ENCODE measurements at regions not wholly inside any gene's neighbourhood (a gene's known extent, or its start where the extent isn't known, plus 50 kb on each side); places are given as distances from the start of the nearest gene placed in this dataset.
"Not testable (repeated sequence)": the region's sequence is repeated elsewhere in the genome, so short reads cannot be mapped to it uniquely, and the experiment has no call there.

- DNase-seq (ENCODE audit: low read depth), result no peak
Observed at GRCh38 chr1:79151006-79151796, 144.7 kb upstream of the ADGRL4 start.

DNA sequence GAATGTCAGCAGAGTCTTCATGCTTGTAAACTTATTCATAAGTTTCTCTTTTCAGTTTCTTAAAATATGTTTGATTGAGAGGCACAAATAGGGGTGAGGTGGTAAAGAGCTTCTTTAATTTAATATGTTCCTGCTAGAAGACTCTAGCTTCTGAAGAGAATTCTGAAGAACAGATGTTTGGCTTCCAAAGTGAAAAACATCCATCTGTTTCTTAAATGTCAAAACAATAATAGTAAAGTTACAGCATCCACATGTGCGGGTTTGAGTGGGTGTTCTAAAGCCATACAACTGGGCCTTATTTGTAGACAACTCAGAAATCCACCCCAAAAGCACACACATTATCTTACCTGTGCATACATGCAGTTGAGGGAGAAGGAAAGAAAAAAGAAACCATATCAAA is 144.0 kb upstream of the ADGRL4 start:
- no peak for DNase-seq (ENCODE audit: low read depth)

DNA sequence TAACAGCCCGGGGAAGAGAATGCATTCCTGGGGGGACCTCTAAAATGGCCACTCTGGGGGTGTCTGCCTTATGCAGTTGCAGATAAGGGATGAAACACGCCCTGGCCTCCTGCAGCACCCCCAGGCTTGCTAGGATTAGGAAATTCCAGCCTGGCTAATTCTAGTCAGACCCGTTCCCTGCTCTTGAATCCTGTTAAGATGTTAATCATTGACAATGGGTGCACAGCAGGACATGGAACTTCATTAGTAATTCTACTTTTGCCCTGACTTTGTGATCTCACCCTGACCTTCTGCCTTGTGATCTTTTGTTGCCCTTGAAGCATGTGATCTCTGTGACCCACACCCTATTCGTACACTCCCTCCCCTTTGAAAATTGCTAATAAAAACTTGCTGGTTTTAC is 131.7 kb upstream of the ADGRL4 start:
- DNase-seq (ENCODE audit: low read depth), result not testable (repeated sequence)

GRCh38 chr1:79133774-79134364 is 127.3 kb upstream of the ADGRL4 start:
- DNase-seq (ENCODE audit: low read depth), result no peak

- DNase-seq (ENCODE audit: low read depth), result no peak
Observed at GRCh38 chr1:79131626-79132025, 125.1 kb upstream of the ADGRL4 start.

DNA sequence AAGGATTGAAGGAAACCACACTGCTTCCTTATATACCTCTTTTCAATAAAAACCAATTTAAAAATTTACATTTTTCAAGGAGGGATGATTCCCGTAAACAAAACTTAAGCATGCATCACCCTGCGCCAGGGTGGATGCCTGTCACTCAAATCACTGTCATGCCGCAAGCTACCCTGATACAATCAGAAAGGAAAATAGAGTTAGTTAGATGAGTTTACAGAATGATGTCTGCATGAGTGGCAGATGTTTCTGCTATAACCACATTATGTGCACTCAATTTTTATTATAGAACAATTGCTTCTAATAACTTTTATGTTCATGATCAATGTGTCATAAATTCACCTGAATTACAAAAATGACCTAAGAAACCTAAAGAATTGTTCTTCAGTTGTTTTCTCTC is 123.4 kb upstream of the ADGRL4 start:
- no peak for DNase-seq (ENCODE audit: low read depth)

DNA sequence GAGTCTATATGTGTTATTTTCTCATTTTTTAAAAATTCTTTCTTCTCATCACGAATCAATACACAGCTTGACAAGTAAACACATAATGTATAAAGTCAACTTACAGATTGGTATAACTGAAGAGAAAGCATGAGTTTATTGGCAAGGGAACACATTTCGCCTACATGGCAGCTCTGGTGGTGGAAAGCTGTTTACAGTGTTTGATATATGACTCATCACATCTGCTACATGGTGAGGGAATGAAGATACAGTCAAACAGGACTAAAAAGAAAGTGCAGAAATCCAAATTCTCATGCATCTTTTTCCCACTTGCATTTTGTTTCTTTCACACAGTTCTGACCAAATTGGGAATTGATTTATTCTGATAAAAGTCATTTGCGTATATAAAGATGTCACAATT is 122.2 kb upstream of the ADGRL4 start:
- DNase-seq (ENCODE audit: low read depth), result no peak

- DNase-seq (ENCODE audit: low read depth), result no peak
Observed at GRCh38 chr1:79124756-79125155, 118.2 kb upstream of the ADGRL4 start.

DNA sequence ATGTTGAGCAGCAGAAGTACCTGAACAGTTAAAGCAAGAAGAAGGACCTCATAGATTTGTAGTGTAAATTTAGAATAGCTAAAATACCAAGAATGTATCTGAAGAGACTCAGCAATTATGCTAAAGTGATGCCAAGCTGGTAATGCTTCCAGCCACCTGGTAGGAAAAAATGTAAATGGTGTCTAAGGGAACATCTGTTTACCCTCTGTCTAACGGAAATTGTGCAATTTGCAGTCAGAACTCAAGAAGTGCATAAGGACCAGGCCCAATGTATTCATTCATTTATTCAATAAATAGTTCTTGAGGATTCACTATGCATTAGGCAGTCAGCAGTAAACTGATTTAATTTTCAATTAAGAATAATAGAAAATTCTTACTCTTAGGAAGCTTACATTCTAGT is 116.0 kb upstream of the ADGRL4 start:
- DNase-seq (ENCODE audit: low read depth), result no peak

GRCh38 chr1:79117376-79117775 is 110.8 kb upstream of the ADGRL4 start:
- no peak for DNase-seq (ENCODE audit: low read depth)

- no peak for DNase-seq (ENCODE audit: low read depth)
Observed at GRCh38 chr1:79113836-79114235, 107.3 kb upstream of the ADGRL4 start.

- DNase-seq (ENCODE audit: low read depth), result no peak
Observed at GRCh38 chr1:79110749-79111148, 104.2 kb upstream of the ADGRL4 start.

DNA sequence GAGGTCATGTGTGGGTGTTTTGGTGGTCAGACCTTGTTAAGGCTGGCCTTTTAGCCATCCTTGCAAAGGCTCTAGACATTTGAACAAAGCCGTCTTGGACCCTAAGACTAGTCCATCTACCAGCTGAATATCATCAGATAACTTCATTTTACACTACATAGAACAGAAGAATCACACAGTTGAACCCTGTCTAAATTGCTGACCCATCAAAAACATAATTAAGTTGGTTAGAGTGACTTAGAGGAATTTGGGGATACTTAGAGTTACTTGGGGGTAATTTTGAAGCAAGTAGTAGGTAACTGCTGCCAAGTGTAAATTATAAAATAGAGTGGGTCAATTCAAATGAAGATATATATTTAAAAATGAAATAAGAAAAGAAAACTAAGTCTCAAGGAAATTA is 102.9 kb upstream of the ADGRL4 start:
- DNase-seq (ENCODE audit: low read depth), result no peak

DNA sequence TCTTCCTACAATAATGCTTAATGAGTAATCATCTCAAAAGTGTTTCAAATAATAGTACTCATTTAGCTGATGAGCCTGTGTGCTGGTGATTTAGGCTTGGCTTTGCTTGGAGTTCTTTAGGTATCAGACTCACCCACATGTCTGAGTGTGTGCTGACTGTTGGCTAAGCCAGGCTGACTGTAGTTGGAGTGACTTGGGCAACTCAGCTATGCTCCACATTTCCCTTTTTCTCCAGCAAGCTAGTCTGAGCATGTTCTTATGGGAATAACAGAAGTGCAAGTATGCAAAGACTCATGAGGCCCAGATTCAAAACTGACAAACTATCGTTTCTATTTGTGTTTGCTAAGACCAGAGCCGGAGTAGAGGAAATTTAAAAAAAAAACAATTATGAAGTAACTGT is 99.0 kb upstream of the ADGRL4 start:
- no peak for DNase-seq (ENCODE audit: low read depth)

- DNase-seq (ENCODE audit: low read depth), result no peak
Observed at GRCh38 chr1:79104617-79105016, 98.1 kb upstream of the ADGRL4 start.

DNA sequence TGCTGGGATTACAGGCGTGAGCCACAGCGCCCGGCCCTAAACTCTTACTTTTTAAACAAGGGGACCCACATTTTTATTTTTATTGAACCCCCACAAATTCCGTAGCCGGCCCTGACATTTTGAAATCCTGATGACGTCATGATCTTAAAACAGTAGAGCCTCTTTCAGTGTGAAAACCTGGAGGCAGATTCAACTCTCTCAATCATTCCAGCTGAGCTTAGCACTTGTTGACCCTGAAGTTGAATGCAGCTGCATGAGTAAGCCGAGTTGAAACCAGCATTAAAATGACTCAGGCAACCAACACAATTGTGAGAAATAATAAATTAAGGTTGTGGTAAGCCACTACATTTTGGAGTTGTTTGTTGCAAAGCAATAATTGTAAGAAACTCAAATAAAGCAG is 93.9 kb upstream of the ADGRL4 start:
- DNase-seq (ENCODE audit: low read depth), result no peak

DNA sequence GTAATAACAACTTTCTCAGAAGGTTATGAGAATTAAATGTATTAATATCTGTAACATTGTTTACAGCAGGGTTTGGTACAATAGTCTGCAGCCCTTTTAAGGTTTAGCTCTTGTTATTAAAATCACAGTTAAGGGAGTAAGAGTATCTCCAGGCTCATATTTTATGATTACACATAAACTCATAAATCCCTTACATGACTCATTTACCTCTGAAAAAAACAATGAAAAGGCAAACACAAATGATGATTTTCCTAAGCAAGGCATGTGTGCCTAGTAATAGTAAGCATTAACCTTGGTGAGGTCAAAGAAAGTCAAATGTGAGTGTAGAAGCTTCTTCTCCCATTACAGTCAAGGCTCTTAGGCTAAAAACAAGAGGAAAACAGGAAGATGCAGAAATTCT is 84.5 kb upstream of the ADGRL4 start:
- no peak for DNase-seq (ENCODE audit: low read depth)

- no peak for DNase-seq (ENCODE audit: low read depth)
Observed at GRCh38 chr1:79089946-79090345, 83.4 kb upstream of the ADGRL4 start.

DNA sequence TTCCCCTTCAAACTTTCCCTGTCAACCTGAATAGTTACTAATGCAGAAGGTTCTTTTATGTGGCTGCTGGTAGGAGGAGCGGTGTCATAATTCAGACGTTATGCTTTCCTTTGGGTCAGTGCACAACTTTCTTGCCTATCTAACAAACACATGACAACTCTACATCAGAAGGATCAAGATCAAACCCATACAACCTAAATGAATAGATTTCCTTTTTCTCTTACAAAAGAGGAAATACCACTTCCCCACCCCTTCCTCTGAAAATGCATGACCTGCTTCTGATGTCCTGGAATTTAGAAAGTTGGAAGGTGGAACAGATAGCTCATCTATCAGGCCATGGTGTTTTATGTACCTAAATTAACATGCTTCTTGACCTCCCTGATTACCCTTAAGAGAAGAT is 75.7 kb upstream of the ADGRL4 start:
- DNase-seq (ENCODE audit: low read depth), result no peak

GRCh38 chr1:79079770-79080169 is 73.2 kb upstream of the ADGRL4 start:
- peak; percentile 2 for DNase-seq (ENCODE audit: low read depth)

DNA sequence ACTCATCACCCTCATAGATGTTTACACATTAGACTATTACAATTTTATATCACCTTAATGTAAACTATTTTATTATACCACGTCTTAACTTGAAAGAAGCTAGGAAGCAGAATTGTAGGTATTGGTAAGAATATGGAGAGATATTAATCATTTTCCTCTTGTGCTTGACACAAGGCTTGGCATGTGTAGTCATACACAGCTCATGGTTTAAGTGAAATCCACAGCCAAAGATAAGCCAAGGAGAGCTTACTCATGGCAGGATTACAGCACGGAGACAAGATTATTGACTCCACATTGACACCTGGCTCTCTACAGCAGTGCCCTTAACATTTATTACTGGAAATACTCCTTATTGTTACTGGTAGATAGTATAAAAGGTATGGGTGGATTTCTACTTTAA is 68.4 kb upstream of the ADGRL4 start:
- DNase-seq (ENCODE audit: low read depth), result no peak

DNA sequence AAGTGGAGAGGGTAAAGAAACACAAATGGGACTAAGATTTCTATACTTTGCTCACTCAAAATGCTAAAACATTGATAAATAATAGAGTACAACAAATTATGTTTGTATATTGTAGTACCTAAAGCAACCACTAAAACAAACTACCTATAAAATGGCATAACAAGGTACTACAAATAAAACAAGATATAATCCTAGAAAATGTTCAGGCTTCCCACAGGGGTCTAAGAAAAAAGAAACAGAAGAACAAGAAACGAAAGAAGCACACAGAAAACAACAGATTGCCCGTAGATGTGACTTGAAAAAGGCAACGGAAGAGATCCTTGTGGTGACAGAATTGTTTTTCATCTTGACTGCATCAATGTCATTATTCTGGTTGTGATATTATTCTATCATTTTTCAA is 63.3 kb upstream of the ADGRL4 start:
- no peak for DNase-seq (ENCODE audit: low read depth)

GRCh38 chr1:79059341-79059740 is 52.8 kb upstream of the ADGRL4 start:
- DNase-seq (ENCODE audit: low read depth), result no peak

Measured in forelimb muscle (tissue), 1 donor.